Stimulated activated CD4-positive, alpha-beta T cell treated with anti-CD3 and anti-CD28 coated beads, Interleukin-12 subunit alpha, Interleukin-12 subunit beta, amount 100 ng/mL, for 24 hours (primary cell): ENCODE measurements at regions not wholly inside any gene's neighbourhood (a gene's known extent, or its start where the extent isn't known, plus 50 kb on each side); places are given as distances from the start of the nearest gene placed in this dataset.

Source experiments
- DNase-seq, 2 experiments: peaks; one replicate each; pipeline ENCODE4 v3.0.0-alpha.2; 2020; ENCODE audit warnings: low read depth in 2 of 2

- DNase-seq: no peak
Measured at GRCh38 chr22:27203276-27203660, 545.9 kb downstream of the MIAT start.

GRCh38 chr22:27204280-27204679, 546.9 kb downstream of the MIAT start:
- DNase-seq: no peak

- DNase-seq: no peak
Measured at GRCh38 chr22:27204817-27205216, 547.4 kb downstream of the MIAT start.

GRCh38 chr22:27205492-27206373, 548.3 kb downstream of the MIAT start:
- no peak for DNase-seq

GRCh38 chr22:27206374-27207133, 549.2 kb downstream of the MIAT start:
- DNase-seq: no peak

- no peak for DNase-seq
Measured at GRCh38 chr22:27207266-27207665, 549.9 kb downstream of the MIAT start.

GRCh38 chr22:27207907-27208306, 550.5 kb downstream of the MIAT start:
- no peak for DNase-seq

GRCh38 chr22:27210111-27210730, 552.8 kb downstream of the MIAT start:
- no peak for DNase-seq

GRCh38 chr22:27212102-27212501, 554.7 kb downstream of the MIAT start:
- no peak for DNase-seq

- DNase-seq: no peak
Measured at GRCh38 chr22:27212617-27213177, 555.3 kb downstream of the MIAT start.

GRCh38 chr22:27213294-27213693, 555.9 kb downstream of the MIAT start:
- DNase-seq: no peak

GRCh38 chr22:27213766-27214581, 556.6 kb downstream of the MIAT start:
- DNase-seq: no peak

GRCh38 chr22:27214691-27215090, 557.3 kb downstream of the MIAT start:
- DNase-seq: no peak

GRCh38 chr22:27215871-27216270, 558.5 kb downstream of the MIAT start:
- no peak for DNase-seq

GRCh38 chr22:27216444-27216843, 559.1 kb downstream of the MIAT start:
- no peak for DNase-seq

- no peak for DNase-seq
Measured at GRCh38 chr22:27217154-27217553, 559.8 kb downstream of the MIAT start.

GRCh38 chr22:27218012-27218920, 560.9 kb downstream of the MIAT start:
- DNase-seq: no peak

GRCh38 chr22:27219036-27219435, 561.6 kb downstream of the MIAT start:
- no peak for DNase-seq

GRCh38 chr22:27220339-27220738, 563.0 kb downstream of the MIAT start:
- no peak for DNase-seq

GRCh38 chr22:27222178-27222577, 564.8 kb downstream of the MIAT start:
- no peak for DNase-seq
